Vagina (tissue), 2 donors: ENCODE measurements at regions not wholly inside any gene's neighbourhood (a gene's known extent, or its start where the extent isn't known, plus 50 kb on each side); places are given as distances from the start of the nearest gene placed in this dataset.

ENCODE experiments used
- DNase-seq, 2 donors: peaks; one replicate each; pipeline ENCODE4 v3.0.0-alpha.2; 2017; ENCODE audit errors: extremely low spot score in 2 of 2
- H3K27ac ChIP-seq: fragments of 200-600 bp; sonication (generic); one replicate; pipeline ENCODE4 v1.5.1; 2019
- H3K27me3 ChIP-seq: fragments of 200-600 bp; sonication (generic); one replicate; pipeline ENCODE4 v1.5.1; 2019
- H3K36me3 ChIP-seq, 2 donors: fragments of 200-600 bp; sonication (generic); one replicate each; pipeline ENCODE4 v1.5.1; 2017 to 2019
- H3K4me1 ChIP-seq: fragments of 200-600 bp; sonication (generic); one replicate; pipeline ENCODE4 v1.5.1; 2019
- H3K4me3 ChIP-seq, 2 donors: fragments of 200-600 bp; sonication (generic); 1 replicate in 1 of 2; 2 replicates in 1 of 2; pipeline ENCODE4 v1.5.1; 2016 to 2019
- H3K9me3 ChIP-seq: fragments of 200-600 bp; sonication (generic); one replicate; pipeline ENCODE4 v1.5.1; 2019
- POLR2A ChIP-seq, 2 donors: fragments of 450-650 bp; IDR thresholded peaks; one replicate each; pipeline ENCODE4 v1.6.1; 2017; ENCODE audit warnings: antibody characterized with exemption in 2 of 2, mild to moderate bottlenecking in 2 of 2, moderate library complexity in 2 of 2
- POLR2AphosphoS5 ChIP-seq, 2 donors: sonication (generic); formaldehyde crosslinking; IDR thresholded peaks; one replicate each; pipeline ENCODE4 v1.9.0; 2017; ENCODE audit warnings: antibody characterized with exemption in 2 of 2, mild to moderate bottlenecking in 2 of 2, low read depth in 1 of 2; ENCODE audit not compliant: insufficient read depth in 1 of 2
- intact Hi-C: fragments of 100-400 bp; cut with DNase I; formaldehyde crosslinking; loops from one replicate; pipeline ENCODE4 v1.15.1; 2023
- TF ChIP-seq, protein P1 (sequence below), 3 experiments: fragments of 450-650 bp in 2 of 3; fragments of 200-600 bp in 1 of 3; sonication (generic) in 1 of 3; IDR thresholded peaks; one replicate each; pipeline ENCODE4 v1.5.1; 2017 to 2019; ENCODE audit warnings: antibody characterized with exemption in 3 of 3, mild to moderate bottlenecking in 2 of 3, moderate library complexity in 2 of 3

DNA sequence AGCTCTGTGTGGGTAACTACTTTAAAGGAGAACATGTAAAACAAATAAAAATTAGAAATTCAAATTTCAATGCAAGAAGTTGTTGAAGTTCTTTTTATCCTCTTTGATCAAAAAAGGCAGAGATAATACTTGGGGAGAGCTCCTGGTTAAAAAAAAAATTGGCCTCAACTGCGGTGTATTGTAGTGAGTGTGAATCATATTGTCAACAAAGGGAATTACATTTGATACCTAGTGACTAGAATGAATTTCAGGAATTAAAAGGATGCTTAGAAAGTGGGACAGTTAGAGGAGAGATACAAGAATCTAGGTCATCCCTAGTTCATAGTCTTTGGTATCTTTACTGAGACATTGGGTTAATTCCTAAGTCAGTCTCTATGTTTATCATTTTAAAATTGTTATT lies 473.0 kb downstream of the CCDC85A start:
- H3K27ac ChIP-seq = no peak overlapping the region
- no peaks in the 10 kb centered on the region for H3K27me3 ChIP-seq
- H3K36me3 ChIP-seq = no peaks in the 10 kb centered on the region
- no peak for DNase-seq
- no peaks in the 10 kb centered on the region for H3K4me1 ChIP-seq
- TF ChIP-seq, protein P1, sequence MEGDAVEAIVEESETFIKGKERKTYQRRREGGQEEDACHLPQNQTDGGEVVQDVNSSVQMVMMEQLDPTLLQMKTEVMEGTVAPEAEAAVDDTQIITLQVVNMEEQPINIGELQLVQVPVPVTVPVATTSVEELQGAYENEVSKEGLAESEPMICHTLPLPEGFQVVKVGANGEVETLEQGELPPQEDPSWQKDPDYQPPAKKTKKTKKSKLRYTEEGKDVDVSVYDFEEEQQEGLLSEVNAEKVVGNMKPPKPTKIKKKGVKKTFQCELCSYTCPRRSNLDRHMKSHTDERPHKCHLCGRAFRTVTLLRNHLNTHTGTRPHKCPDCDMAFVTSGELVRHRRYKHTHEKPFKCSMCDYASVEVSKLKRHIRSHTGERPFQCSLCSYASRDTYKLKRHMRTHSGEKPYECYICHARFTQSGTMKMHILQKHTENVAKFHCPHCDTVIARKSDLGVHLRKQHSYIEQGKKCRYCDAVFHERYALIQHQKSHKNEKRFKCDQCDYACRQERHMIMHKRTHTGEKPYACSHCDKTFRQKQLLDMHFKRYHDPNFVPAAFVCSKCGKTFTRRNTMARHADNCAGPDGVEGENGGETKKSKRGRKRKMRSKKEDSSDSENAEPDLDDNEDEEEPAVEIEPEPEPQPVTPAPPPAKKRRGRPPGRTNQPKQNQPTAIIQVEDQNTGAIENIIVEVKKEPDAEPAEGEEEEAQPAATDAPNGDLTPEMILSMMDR (IDR thresholded peaks at IDR 0.05) = no peak
- TF ChIP-seq POLR2AphosphoS5 (IDR thresholded peaks at IDR 0.05; ENCODE audit: insufficient read depth in 1 of 2, low read depth in 1 of 2) = no peak
- no peak for TF ChIP-seq POLR2A (IDR thresholded peaks at IDR 0.05)
- H3K9me3 ChIP-seq = no peaks in the 10 kb centered on the region
- intact Hi-C loops = no loop called here
- no peak overlapping the region for H3K4me3 ChIP-seq

DNA sequence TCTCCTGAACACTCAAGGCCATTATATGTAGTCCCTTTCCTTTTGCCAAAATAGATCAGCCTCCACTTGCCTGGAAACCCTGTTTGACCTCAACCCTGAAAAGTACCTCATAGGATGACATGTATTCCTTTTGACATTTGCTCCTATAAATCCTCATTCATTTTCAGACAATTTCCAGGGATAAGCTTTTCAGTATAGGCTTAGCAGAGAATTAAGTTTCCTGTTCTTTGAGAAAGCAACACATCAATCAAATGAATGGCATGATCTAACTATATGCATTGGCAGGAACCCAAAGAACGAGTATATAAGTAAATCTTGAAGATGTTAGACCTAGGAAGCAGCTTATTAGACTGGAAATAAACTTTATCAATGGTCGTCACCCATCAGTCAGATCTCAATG lies 483.0 kb downstream of the CCDC85A start:
- no peaks in the 10 kb centered on the region for H3K36me3 ChIP-seq
- TF ChIP-seq, protein P1 (IDR thresholded peaks at IDR 0.05) = no peak
- DNase-seq = no peak
- H3K27me3 ChIP-seq = no peaks in the 10 kb centered on the region
- no peaks in the 10 kb centered on the region for H3K4me1 ChIP-seq
- H3K9me3 ChIP-seq = no peaks in the 10 kb centered on the region
- intact Hi-C loops = no loop called here
- no peak overlapping the region for H3K27ac ChIP-seq
- no peak overlapping the region for H3K4me3 ChIP-seq

DNA sequence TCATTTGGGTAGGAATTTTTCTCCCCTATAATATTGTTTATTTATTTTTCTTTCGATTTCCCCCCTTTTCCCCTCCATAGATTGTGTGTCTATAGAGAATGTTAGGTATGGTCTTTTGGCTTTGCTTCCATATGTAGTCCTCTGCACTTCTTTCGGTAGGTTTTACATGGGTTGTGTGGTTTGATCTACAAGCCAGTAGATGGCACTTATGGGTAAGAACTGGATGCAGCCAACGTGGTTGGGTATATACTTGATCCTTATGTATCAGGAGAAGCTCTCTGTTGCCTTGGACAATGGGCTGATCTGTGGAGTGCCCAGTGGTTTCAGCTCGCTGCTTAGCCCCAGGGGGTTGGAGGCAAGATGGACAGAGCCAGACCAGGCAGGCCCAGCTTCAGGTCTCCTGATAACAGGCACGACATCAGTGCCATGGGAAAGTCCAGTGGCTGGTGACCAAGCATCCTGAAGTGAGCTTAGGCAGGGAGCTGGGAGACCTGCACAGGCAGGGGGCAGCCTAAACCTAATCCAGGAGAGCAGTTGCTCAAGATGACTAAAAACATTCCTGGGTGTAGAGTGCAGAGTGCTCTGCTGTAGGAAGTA lies 488.3 kb downstream of the CCDC85A start:
- no peak overlapping the region for H3K4me3 ChIP-seq
- H3K27ac ChIP-seq = no peak overlapping the region
- no peaks in the 10 kb centered on the region for H3K36me3 ChIP-seq
- no peak for DNase-seq
- intact Hi-C loops = no loop called here
- no peaks in the 10 kb centered on the region for H3K9me3 ChIP-seq
- TF ChIP-seq POLR2A (IDR thresholded peaks at IDR 0.05) (no peak), POLR2AphosphoS5 (IDR thresholded peaks at IDR 0.05; ENCODE audit: insufficient read depth in 1 of 2, low read depth in 1 of 2) (no peak)
- TF ChIP-seq, protein P1 (IDR thresholded peaks at IDR 0.05) = no peak
- no peaks in the 10 kb centered on the region for H3K4me1 ChIP-seq
- H3K27me3 ChIP-seq = no peaks in the 10 kb centered on the region

DNA sequence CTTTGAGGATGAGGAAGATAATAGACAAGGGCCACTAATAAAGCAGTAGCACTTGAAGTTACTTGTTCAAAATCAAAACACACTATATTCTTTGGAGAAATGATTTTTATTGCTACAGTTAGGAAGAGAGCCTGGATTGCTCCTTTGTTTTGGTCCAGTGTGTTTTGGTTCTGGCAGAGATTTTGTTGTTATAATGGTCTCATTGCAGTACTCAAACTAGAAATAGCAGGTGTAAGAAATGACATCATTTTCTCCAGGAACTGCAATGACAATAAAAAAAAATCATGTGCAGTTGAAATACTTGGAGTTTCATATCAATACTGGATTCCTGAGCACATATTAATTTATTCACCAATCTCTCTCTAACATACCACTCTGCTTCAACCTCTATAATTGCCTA lies 490.3 kb downstream of the CCDC85A start:
- no peak overlapping the region for H3K4me3 ChIP-seq
- TF ChIP-seq POLR2AphosphoS5 (IDR thresholded peaks at IDR 0.05; ENCODE audit: insufficient read depth in 1 of 2, low read depth in 1 of 2) = no peak
- TF ChIP-seq, protein P1 (IDR thresholded peaks at IDR 0.05) = no peak
- TF ChIP-seq POLR2A (IDR thresholded peaks at IDR 0.05) = no peak
- no peak overlapping the region for H3K27ac ChIP-seq
- H3K4me1 ChIP-seq = no peaks in the 10 kb centered on the region
- no peaks in the 10 kb centered on the region for H3K27me3 ChIP-seq
- no peak for DNase-seq
- no peaks in the 10 kb centered on the region for H3K9me3 ChIP-seq
- intact Hi-C loops = no loop called here
- H3K36me3 ChIP-seq = no peaks in the 10 kb centered on the region

DNA sequence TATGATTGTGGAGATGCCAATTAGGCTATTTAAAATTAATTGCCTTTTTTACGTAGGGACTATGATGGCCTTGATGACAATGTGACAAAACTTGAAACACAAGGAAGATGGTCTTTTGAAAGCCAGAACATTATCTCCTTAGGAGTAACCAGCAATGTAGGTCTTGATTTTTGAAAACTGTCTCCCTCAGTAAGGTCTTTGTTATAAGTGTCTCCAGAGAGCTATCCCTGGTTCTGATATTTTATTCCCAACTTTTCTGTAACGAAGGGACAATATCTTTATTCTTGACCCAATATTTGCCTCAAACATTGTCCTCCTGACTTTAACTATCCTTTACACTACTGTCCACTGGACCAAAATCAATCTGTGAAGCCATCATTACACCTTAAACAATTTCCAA lies 493.2 kb downstream of the CCDC85A start:
- Histone ChIP-seq H3K36me3 (no peaks in the 10 kb centered on the region), H3K9me3 (no peaks in the 10 kb centered on the region), H3K4me1 (no peaks in the 10 kb centered on the region), H3K27me3 (no peaks in the 10 kb centered on the region), H3K4me3 (no peak overlapping the region), H3K27ac (no peak overlapping the region)
- TF ChIP-seq POLR2AphosphoS5 (IDR thresholded peaks at IDR 0.05; ENCODE audit: insufficient read depth in 1 of 2, low read depth in 1 of 2) (no peak), POLR2A (IDR thresholded peaks at IDR 0.05) (no peak)
- TF ChIP-seq, protein P1 (IDR thresholded peaks at IDR 0.05) = no peak
- DNase-seq = no peak
- intact Hi-C loops = no loop called here
